Erythroblast (primary cell): ENCODE measurements at regions not wholly inside any gene's neighbourhood (a gene's known extent, or its start where the extent isn't known, plus 50 kb on each side); places are given as distances from the start of the nearest gene placed in this dataset.

Source experiments
- GATA1 ChIP-seq: IDR thresholded peaks from 2 replicates; pipeline ENCODE4 v1.6.1; 2011; ENCODE audit warnings: low read depth, mild to moderate bottlenecking, control low read depth, low read length, moderate library complexity
- POLR2A ChIP-seq: IDR thresholded peaks from 2 replicates; pipeline ENCODE4 v1.6.1; 2011; ENCODE audit warnings: mild to moderate bottlenecking, low read length

DNA sequence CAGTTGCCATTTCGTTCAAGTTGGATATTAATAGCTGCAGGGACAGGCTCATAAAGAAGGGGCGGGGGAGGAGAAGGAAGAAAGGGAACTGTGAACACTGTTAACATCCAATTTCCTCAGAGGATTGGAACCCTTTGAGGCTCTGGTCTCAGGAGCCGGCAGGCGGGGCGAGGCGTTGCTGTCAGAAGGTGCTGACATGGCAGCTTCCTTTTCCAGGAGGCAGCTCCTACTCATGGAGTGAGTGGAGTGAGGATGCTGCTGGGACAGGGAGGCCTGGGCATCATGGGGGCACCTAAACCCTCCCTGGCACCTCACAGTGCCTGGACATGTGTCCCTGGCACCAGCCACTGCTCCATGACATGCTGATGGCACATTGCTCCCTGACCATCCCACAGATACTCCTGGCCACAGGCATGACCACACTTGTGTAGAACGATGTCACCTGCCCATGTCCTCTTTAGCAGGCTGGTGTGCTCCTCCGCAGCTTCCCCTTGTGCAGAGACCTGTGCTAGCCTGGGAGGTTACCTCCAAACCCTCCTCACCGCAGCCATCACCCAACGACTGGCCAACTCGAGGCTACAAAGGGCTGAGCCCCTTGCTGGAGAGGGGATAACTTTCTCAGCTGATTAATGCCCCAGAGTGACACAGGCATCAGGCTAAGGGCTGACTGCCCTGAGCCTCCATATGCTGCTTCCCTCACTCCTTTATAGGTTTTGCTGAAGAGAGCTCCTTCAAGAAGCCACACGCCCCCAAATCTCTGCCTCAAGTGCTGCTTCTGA, 79.6 kb upstream of the NECTIN1 start:
- no peak for TF ChIP-seq POLR2A
- TF ChIP-seq GATA1, result no peak
